GM12891 (cell line): ENCODE measurements at regions not wholly inside any gene's neighbourhood (a gene's known extent, or its start where the extent isn't known, plus 50 kb on each side); places are given as distances from the start of the nearest gene placed in this dataset.

Experiments
- POLR2A ChIP-seq: IDR thresholded peaks from 2 replicates; pipeline ENCODE4 v1.6.1; 2011; ENCODE audit warnings: low read depth, low read length, control low read depth
- POLR2AphosphoS5 ChIP-seq: IDR thresholded peaks from 2 replicates; pipeline ENCODE4 v1.6.1; 2011; ENCODE audit warnings: low read depth, low read length, control low read depth
- SPI1 ChIP-seq: IDR thresholded peaks from 2 replicates; pipeline ENCODE4 v1.6.1; 2011; ENCODE audit warnings: low read depth, low read length, control low read depth

DNA sequence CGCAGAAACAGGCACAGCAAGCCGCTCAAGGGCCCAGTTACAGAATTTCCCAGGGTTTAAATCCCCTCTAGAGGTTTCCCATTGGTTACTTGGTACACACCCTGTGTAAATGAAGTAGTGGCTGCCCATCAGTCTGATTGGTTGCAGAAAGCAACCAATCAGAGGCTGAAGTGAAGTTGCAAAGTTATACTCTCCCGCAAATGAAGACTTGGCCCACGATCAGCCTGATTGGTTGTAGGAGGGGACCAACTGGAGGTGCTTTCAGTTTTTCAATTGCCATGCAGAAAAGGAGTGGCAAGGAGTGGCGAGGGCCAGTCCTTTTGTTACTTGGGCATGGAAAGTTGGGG is 909.2 kb upstream of the AUTS2 start:
- no peak for TF ChIP-seq POLR2A
- no peak for TF ChIP-seq POLR2AphosphoS5
- no peak for TF ChIP-seq SPI1
